Activated CD4-positive, CD25-positive, alpha-beta regulatory T cell treated with anti-CD3 and anti-CD28 coated beads, Interleukin-2, amount 50 U/mL, for 72 hours (primary cell): ENCODE measurements at regions not wholly inside any gene's neighbourhood (a gene's known extent, or its start where the extent isn't known, plus 50 kb on each side); places are given as distances from the start of the nearest gene placed in this dataset.
"Not testable (repeated sequence)": the region's sequence is repeated elsewhere in the genome, so short reads cannot be mapped to it uniquely, and the experiment has no call there.

Experiments used
- DNase-seq: peaks from one replicate; pipeline ENCODE4 v3.0.0; 2021

GRCh38 chr11:79648766-79649520 is 208.1 kb upstream of the TENM4 start:
- DNase-seq, result no peak

GRCh38 chr11:79637219-79637618 is 196.4 kb upstream of the TENM4 start:
- DNase-seq, result no peak

- DNase-seq, result no peak
Measured at GRCh38 chr11:79634905-79635304, 194.1 kb upstream of the TENM4 start.

- DNase-seq, result no peak
Measured at GRCh38 chr11:79627281-79627680, 186.5 kb upstream of the TENM4 start.

GRCh38 chr11:79626135-79627075 is 185.6 kb upstream of the TENM4 start:
- no peak for DNase-seq

- no peak for DNase-seq
Measured at GRCh38 chr11:79623375-79623774, 182.5 kb upstream of the TENM4 start.

GRCh38 chr11:79617561-79617960 is 176.7 kb upstream of the TENM4 start:
- no peak for DNase-seq

- no peak for DNase-seq
Measured at GRCh38 chr11:79616392-79616851, 175.6 kb upstream of the TENM4 start.

GRCh38 chr11:79615425-79615824 is 174.6 kb upstream of the TENM4 start:
- no peak for DNase-seq

- no peak for DNase-seq
Measured at GRCh38 chr11:79610678-79611077, 169.8 kb upstream of the TENM4 start.

GRCh38 chr11:79610139-79610538 is 169.3 kb upstream of the TENM4 start:
- no peak for DNase-seq

- DNase-seq, result no peak
Measured at GRCh38 chr11:79609511-79609910, 168.7 kb upstream of the TENM4 start.

- DNase-seq, result not testable (repeated sequence)
Measured at GRCh38 chr11:79606461-79606860, 165.6 kb upstream of the TENM4 start.

GRCh38 chr11:79600711-79601110 is 159.9 kb upstream of the TENM4 start:
- DNase-seq, result no peak

GRCh38 chr11:79594834-79595233 is 154.0 kb upstream of the TENM4 start:
- no peak for DNase-seq

GRCh38 chr11:79592824-79593223 is 152.0 kb upstream of the TENM4 start:
- no peak for DNase-seq

GRCh38 chr11:79592406-79592805 is 151.6 kb upstream of the TENM4 start:
- no peak for DNase-seq

- DNase-seq, result no peak
Measured at GRCh38 chr11:79582434-79582833, 141.6 kb upstream of the TENM4 start.

- no peak for DNase-seq
Measured at GRCh38 chr11:79579063-79579462, 138.2 kb upstream of the TENM4 start.

- DNase-seq, result no peak
Measured at GRCh38 chr11:79578116-79578515, 137.3 kb upstream of the TENM4 start.

GRCh38 chr11:79575701-79576100 is 134.9 kb upstream of the TENM4 start:
- no peak for DNase-seq

- no peak for DNase-seq
Measured at GRCh38 chr11:79570104-79570503, 129.3 kb upstream of the TENM4 start.

- no peak for DNase-seq
Measured at GRCh38 chr11:79564288-79564925, 123.6 kb upstream of the TENM4 start.
